Kidney (tissue), 13 donors: ENCODE measurements at regions not wholly inside any gene's neighbourhood (a gene's known extent, or its start where the extent isn't known, plus 50 kb on each side); places are given as distances from the start of the nearest gene placed in this dataset.

Experiments
- DNase-seq, 5 donors: peaks; one replicate each; pipeline ENCODE4 v3.0.0-alpha.2; 2013 to 2020
- FAIRE-seq: peaks from 2 replicates; lab custom pipeline; 2012; peaks lifted over from hg19 to GRCh38; lab: Jason Lieb, UNC
- H3K27ac ChIP-seq, 2 donors: one replicate each; pipeline ENCODE4 v1.7.0; 2013; ENCODE audit warnings: low read depth in 2 of 2, low read length in 2 of 2, inconsistent platforms in 1 of 2
- H3K27me3 ChIP-seq: one replicate; pipeline ENCODE4 v1.7.1; 2013; ENCODE audit warnings: low read length, inconsistent platforms; ENCODE audit not compliant: control insufficient read depth, insufficient read depth
- H3K36me3 ChIP-seq, 3 donors: one replicate each; pipeline versions ENCODE4 v1.7.0 to v1.7.1; 2013; ENCODE audit warnings: low read length in 3 of 3, control low read depth in 1 of 3, inconsistent platforms in 1 of 3; ENCODE audit not compliant: insufficient read depth in 3 of 3, control insufficient read depth in 2 of 3
- H3K4me1 ChIP-seq, 3 donors: one replicate each; pipeline versions ENCODE4 v1.7.0 to v1.7.1; 2013; ENCODE audit warnings: low read length in 3 of 3, inconsistent platforms in 1 of 3, low read depth in 1 of 3; ENCODE audit not compliant: control insufficient read depth in 2 of 3, insufficient read depth in 2 of 3
- H3K4me3 ChIP-seq, 3 donors: one replicate each; pipeline versions ENCODE4 v1.7.0 to v1.8.1; 2013; ENCODE audit warnings: low read length in 3 of 3, control low read depth in 1 of 3, inconsistent platforms in 1 of 3
- H3K9ac ChIP-seq, 3 donors: one replicate each; pipeline versions ENCODE4 v1.7.0 to v1.7.1; 2013; ENCODE audit warnings: low read length in 3 of 3, control low read depth in 1 of 3, inconsistent platforms in 1 of 3
- H3K9me3 ChIP-seq, 3 donors: one replicate each; pipeline versions ENCODE4 v1.7.0 to v1.7.1; 2013; ENCODE audit warnings: low read length in 3 of 3, control low read depth in 1 of 3, inconsistent platforms in 1 of 3; ENCODE audit not compliant: control insufficient read depth in 2 of 3, insufficient read depth in 1 of 3
- intact Hi-C: fragments of 100-400 bp; cut with DNase I; formaldehyde crosslinking; loops from one replicate; pipeline ENCODE4 v1.11.1; 2022
- TF ChIP-seq, protein P1 (sequence below): IDR thresholded peaks from 3 replicates; pipeline ENCODE4 v1.5.1; 2012; ENCODE audit warnings: mild to moderate bottlenecking, moderate library complexity, borderline replicate concordance; ENCODE audit not compliant: insufficient read depth; ENCODE audit errors: extremely low read depth
- donor health status: control.
- donor health status: control.
- donor health status: control.
- donor health status: control.
- donor health status: control.
- donor health status: DM: yes; HTN: yes; CAD: no.
- donor health status: Normal renal cell carcinoma (clear cell type).

- Histone ChIP-seq H3K4me1 (peaks cover 0 to 18% (median 3%) of the 10 kb centered on the region in 3 donors), H3K9ac (no peak overlapping the region)
- intact Hi-C loops: no loop called here
Measured at GRCh38 chr6:144352331-144352730, 67.2 kb downstream of the UTRN start.

DNA sequence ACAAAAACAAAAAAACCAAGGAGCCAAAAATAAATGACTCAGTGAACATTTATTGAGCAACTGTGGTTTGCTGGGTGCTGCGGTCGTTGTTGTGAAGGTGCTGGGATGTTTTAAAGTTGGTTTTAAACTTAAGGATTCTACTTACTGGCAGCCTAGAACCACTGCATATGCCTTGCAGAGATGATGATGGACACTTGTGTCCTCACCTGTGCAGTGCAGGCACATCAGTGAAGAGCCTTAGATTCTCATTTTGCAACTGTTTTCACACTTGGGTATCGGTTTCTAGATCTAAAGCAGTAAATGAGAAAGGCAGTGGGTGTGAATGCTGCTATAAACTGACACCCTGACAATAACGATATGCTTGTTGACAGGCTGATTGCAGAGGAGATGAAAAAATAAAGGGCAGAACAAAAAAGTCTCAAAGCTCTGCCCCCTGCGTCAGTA lies 68.8 kb downstream of the UTRN start:
- intact Hi-C loops: no loop called here
- no peaks in the 10 kb centered on the region for H3K27me3 ChIP-seq
- DNase-seq (no peak), FAIRE-seq (no peak)
- TF ChIP-seq, protein P1, sequence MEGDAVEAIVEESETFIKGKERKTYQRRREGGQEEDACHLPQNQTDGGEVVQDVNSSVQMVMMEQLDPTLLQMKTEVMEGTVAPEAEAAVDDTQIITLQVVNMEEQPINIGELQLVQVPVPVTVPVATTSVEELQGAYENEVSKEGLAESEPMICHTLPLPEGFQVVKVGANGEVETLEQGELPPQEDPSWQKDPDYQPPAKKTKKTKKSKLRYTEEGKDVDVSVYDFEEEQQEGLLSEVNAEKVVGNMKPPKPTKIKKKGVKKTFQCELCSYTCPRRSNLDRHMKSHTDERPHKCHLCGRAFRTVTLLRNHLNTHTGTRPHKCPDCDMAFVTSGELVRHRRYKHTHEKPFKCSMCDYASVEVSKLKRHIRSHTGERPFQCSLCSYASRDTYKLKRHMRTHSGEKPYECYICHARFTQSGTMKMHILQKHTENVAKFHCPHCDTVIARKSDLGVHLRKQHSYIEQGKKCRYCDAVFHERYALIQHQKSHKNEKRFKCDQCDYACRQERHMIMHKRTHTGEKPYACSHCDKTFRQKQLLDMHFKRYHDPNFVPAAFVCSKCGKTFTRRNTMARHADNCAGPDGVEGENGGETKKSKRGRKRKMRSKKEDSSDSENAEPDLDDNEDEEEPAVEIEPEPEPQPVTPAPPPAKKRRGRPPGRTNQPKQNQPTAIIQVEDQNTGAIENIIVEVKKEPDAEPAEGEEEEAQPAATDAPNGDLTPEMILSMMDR: no peak
- H3K4me3 ChIP-seq: no peak overlapping the region
- H3K9me3 ChIP-seq: no peaks in the 10 kb centered on the region
- H3K36me3 ChIP-seq: no peaks in the 10 kb centered on the region
- peaks cover 0 to 17% (median 3%) of the 10 kb centered on the region in 3 donors for H3K4me1 ChIP-seq
- H3K9ac ChIP-seq: no peak overlapping the region
- H3K27ac ChIP-seq: no peak overlapping the region

More at GRCh38 chr6:144352331-144352730, 67.2 kb downstream of the UTRN start:
- no peaks in the 10 kb centered on the region for H3K9me3 ChIP-seq
- FAIRE-seq (no peak), DNase-seq (no peak)
- no peaks in the 10 kb centered on the region for H3K27me3 ChIP-seq
- no peak overlapping the region for H3K27ac ChIP-seq
- H3K36me3 ChIP-seq: no peaks in the 10 kb centered on the region
- no peak overlapping the region for H3K4me3 ChIP-seq
- TF ChIP-seq, protein P1: no peak

DNA sequence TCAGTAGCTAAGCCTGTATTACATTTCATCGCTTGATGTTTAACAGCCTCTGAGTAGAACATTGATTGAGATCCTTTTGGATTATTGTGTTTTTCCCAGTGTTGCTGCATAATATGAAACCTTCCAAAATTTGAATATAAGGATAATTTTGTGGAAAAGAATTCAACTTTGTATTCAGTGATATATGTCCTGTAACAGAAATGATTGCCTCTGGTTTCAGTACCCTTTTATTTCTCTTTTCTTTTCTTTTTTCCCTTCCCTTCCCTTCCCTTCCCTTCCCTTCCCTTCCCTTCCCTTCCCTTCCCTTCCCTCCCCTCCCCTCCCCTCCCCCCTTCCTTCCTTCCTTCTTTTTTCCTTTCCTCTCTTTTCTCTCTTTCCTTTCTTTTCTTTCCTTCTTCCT lies 74.6 kb downstream of the UTRN start:
- TF ChIP-seq, protein P1: no peak
- Histone ChIP-seq H3K36me3 (no peaks in the 10 kb centered on the region), H3K27ac (no peak overlapping the region), H3K4me3 (no peak overlapping the region), H3K27me3 (no peaks in the 10 kb centered on the region), H3K9me3 (no peaks in the 10 kb centered on the region), H3K9ac (no peak overlapping the region), H3K4me1 (peaks cover 0 to 9% (median 0%) of the 10 kb centered on the region in 3 donors)
- DNase-seq: no peak
- intact Hi-C loops: no loop called here
- FAIRE-seq: no peak

- intact Hi-C loops: no loop called here
- Histone ChIP-seq H3K4me1 (peaks cover 0 to 9% (median 0%) of the 10 kb centered on the region in 3 donors), H3K36me3 (no peaks in the 10 kb centered on the region), H3K27me3 (no peaks in the 10 kb centered on the region), H3K9ac (no peak overlapping the region), H3K27ac (no peak overlapping the region), H3K9me3 (no peaks in the 10 kb centered on the region), H3K4me3 (no peak overlapping the region)
- FAIRE-seq (no peak), DNase-seq (peak in 1 of 5 donors; percentile 39)
- TF ChIP-seq, protein P1: no peak
Measured at GRCh38 chr6:144360401-144360800, 75.3 kb downstream of the UTRN start.
